HUES64 (cell line): ENCODE measurements at regions not wholly inside any gene's neighbourhood (a gene's known extent, or its start where the extent isn't known, plus 50 kb on each side); places are given as distances from the start of the nearest gene placed in this dataset.

Experiments
- H3K27ac ChIP-seq: 2 replicates; pipeline ENCODE4 v1.7.0; 2013; ENCODE audit warnings: low read depth, low read length, inconsistent platforms
- H3K27me3 ChIP-seq: 2 replicates; pipeline ENCODE4 v1.6.1; 2013; ENCODE audit warnings: mild to moderate bottlenecking, low read length; ENCODE audit not compliant: insufficient read depth
- H3K36me3 ChIP-seq: 2 replicates; pipeline ENCODE4 v1.6.1; 2013; ENCODE audit warnings: mild to moderate bottlenecking, low read length; ENCODE audit not compliant: insufficient read depth
- H3K4me1 ChIP-seq: 2 replicates; pipeline ENCODE4 v1.6.1; 2013; ENCODE audit warnings: mild to moderate bottlenecking, low read length, moderate library complexity; ENCODE audit not compliant: insufficient read depth
- H3K4me3 ChIP-seq: 2 replicates; pipeline ENCODE4 v1.5.1; 2013; ENCODE audit warnings: mild to moderate bottlenecking, low read length, moderate library complexity
- H3K9ac ChIP-seq: 2 replicates; pipeline ENCODE4 v1.6.1; 2013; ENCODE audit warnings: mild to moderate bottlenecking, low read depth, low read length
- H3K9me3 ChIP-seq: 2 replicates; pipeline ENCODE4 v1.6.1; 2013; ENCODE audit warnings: low read depth, low read length; ENCODE audit not compliant: insufficient read depth
- WGBS: fragments of 150-250, 120-280 bp; methylation state at CpG from one replicate; pipeline ENCODE4 v1.1.7; 2013; ENCODE audit warnings: missing lambda C conversion rate; 5-methylcytosine and 5-hydroxymethylcytosine counted together

DNA sequence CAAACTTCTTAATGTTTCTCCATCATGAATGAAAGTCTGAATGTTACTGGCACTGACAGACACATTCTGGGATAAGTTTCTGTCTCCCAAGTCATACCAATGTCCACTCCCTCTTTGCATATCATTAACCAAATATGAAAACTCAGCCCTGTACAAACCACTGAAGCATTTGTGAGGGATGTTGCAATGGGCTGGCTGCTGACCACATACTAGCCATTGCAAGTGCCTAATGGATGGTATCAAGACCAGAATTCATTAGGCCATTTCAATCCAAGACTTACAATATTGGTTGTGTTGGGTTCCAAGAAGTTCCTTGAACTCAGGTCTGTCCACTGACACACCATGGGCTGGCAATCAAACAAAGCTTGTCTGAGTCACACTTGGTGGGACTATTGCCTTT lies 73.8 kb downstream of the CBLN2 start:
- Histone ChIP-seq H3K9ac (no peak overlapping the region), H3K27me3 (peaks cover 2% of the 10 kb centered on the region; the same call in 1 of the 2 replicates), H3K27ac (no peak overlapping the region), H3K9me3 (peaks cover 92% of the 10 kb centered on the region), H3K4me1 (no peaks in the 10 kb centered on the region), H3K4me3 (no peak overlapping the region), H3K36me3 (no peaks in the 10 kb centered on the region)

GRCh38 chr18:72468021-72468710 lies 76.0 kb downstream of the CBLN2 start:
- WGBS = 69% methylated on average over 3 of the region's 4 CpGs
- no peak overlapping the region for H3K27ac ChIP-seq
- H3K27me3 ChIP-seq = peaks cover 2% of the 10 kb centered on the region; the same call in 1 of the 2 replicates
- H3K9me3 ChIP-seq = peaks cover 92% of the 10 kb centered on the region
- H3K9ac ChIP-seq = no peak overlapping the region
- no peaks in the 10 kb centered on the region for H3K4me1 ChIP-seq
- H3K36me3 ChIP-seq = no peaks in the 10 kb centered on the region
- no peak overlapping the region for H3K4me3 ChIP-seq

- Histone ChIP-seq H3K27me3 (peaks cover 7% of the 10 kb centered on the region), H3K4me3 (no peak overlapping the region)
- WGBS = 85% methylated on average over 1 of the region's 1 CpG
Measured at GRCh38 chr18:72460210-72460680, 83.9 kb downstream of the CBLN2 start.

GRCh38 chr18:72458271-72458670 lies 85.9 kb downstream of the CBLN2 start:
- H3K36me3 ChIP-seq = no peaks in the 10 kb centered on the region
- H3K4me1 ChIP-seq = no peaks in the 10 kb centered on the region
- peaks cover 25% of the 10 kb centered on the region for H3K27me3 ChIP-seq
- H3K27ac ChIP-seq = no peak overlapping the region
- H3K9me3 ChIP-seq = peaks cover 89% of the 10 kb centered on the region
- H3K9ac ChIP-seq = no peak overlapping the region
- H3K4me3 ChIP-seq = no peak overlapping the region

More at GRCh38 chr18:72460210-72460680, 83.9 kb downstream of the CBLN2 start:
- Histone ChIP-seq H3K4me1 (no peaks in the 10 kb centered on the region), H3K9me3 (peaks cover 89% of the 10 kb centered on the region), H3K9ac (no peak overlapping the region), H3K27ac (no peak overlapping the region), H3K36me3 (no peaks in the 10 kb centered on the region)

DNA sequence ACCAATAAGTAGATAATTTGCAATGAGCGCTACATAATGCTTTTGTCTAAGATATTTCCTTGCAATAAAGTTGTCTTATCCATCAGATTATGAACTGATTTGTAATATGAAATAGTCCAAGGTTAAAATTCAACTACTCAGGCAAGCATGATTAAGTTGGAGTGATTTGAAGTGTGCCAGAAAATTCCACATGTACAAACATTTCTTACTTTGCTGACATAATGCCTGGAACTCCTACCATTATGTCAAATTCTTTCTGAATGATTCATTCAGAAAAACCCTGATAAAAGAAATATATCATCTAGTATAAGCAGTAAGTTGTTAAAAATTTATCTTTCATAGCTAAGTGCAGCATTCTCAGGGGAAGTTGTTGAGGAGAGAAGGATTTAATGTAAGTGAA lies 87.3 kb downstream of the CBLN2 start:
- Histone ChIP-seq H3K4me1 (no peaks in the 10 kb centered on the region), H3K9me3 (peaks cover 89% of the 10 kb centered on the region), H3K9ac (no peak overlapping the region), H3K36me3 (no peaks in the 10 kb centered on the region), H3K27ac (no peak overlapping the region), H3K27me3 (peaks cover 32% of the 10 kb centered on the region), H3K4me3 (no peak overlapping the region)
- 100% methylated on average over 1 of the region's 1 CpG for WGBS

DNA sequence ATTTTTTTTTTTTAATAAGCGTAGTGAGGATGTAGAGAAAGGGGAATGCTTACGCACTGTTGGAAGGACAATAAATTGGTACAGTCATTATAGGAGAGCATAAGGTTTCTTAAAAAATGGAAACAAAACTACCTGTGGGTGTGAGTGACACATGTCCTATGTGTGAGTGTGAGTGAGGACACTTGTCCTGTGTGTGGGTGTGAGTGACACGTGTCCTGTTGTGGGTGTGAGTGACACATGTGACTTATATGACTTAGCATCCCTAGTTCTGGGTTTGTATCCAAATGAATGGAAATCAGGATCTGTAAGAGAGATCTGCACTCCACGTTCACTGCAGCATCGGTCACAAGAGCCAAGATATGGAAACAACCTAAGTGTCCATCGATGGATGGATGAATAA lies 91.8 kb downstream of the CBLN2 start:
- Histone ChIP-seq H3K36me3 (no peaks in the 10 kb centered on the region), H3K4me1 (no peaks in the 10 kb centered on the region), H3K27me3 (peaks cover 73% of the 10 kb centered on the region), H3K9me3 (peaks cover 88% of the 10 kb centered on the region), H3K4me3 (no peak overlapping the region), H3K9ac (no peak overlapping the region), H3K27ac (no peak overlapping the region)
- 86% methylated on average over 5 of the region's 6 CpGs for WGBS

- Histone ChIP-seq H3K27me3 (peaks cover 99% of the 10 kb centered on the region), H3K9ac (no peak overlapping the region), H3K27ac (no peak overlapping the region), H3K4me1 (no peaks in the 10 kb centered on the region), H3K4me3 (no peak overlapping the region), H3K9me3 (peaks cover 97% of the 10 kb centered on the region), H3K36me3 (no peaks in the 10 kb centered on the region)
- 66% methylated on average over 3 of the region's 4 CpGs for WGBS
Measured at GRCh38 chr18:72444798-72445155, 99.4 kb downstream of the CBLN2 start.

- 68% methylated on average over 7 of the region's 7 CpGs for WGBS
- Histone ChIP-seq H3K27me3 (peaks cover 99% of the 10 kb centered on the region), H3K4me3 (no peak overlapping the region), H3K27ac (no peak overlapping the region), H3K9ac (no peak overlapping the region), H3K9me3 (peaks cover 97% of the 10 kb centered on the region), H3K4me1 (no peaks in the 10 kb centered on the region), H3K36me3 (no peaks in the 10 kb centered on the region)
Measured at GRCh38 chr18:72444111-72444797, 99.9 kb downstream of the CBLN2 start.

GRCh38 chr18:72436401-72436800 lies 107.7 kb downstream of the CBLN2 start:
- H3K4me3 ChIP-seq = no peak overlapping the region
- H3K9me3 ChIP-seq = peaks cover 90% of the 10 kb centered on the region
- no peaks in the 10 kb centered on the region for H3K4me1 ChIP-seq
- no peak overlapping the region for H3K27ac ChIP-seq
- no peak overlapping the region for H3K9ac ChIP-seq
- whole genome bisulfite sequencing = 83% methylated on average over 2 of the region's 3 CpGs
- no peaks in the 10 kb centered on the region for H3K36me3 ChIP-seq
- H3K27me3 ChIP-seq = peaks cover 60% of the 10 kb centered on the region

DNA sequence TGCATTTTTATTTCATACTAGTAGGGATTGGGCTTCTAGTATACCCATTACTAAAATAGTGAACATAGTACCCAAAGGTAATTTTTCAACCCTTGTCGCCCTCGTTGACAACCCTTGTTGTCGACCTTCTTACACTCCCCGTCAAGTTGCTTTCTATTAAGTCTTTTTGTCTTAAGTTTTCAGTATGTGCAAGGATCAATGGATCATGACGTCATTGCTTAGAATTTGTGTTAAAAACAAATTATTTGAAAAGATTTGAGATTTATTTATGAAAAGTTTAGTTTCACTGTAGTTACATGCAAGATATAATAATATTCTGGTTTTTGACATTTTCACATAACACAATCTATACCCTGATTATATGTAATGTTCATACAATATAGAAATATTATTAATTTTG lies 110.4 kb downstream of the CBLN2 start:
- no peak overlapping the region for H3K4me3 ChIP-seq
- no peak overlapping the region for H3K27ac ChIP-seq
- H3K9me3 ChIP-seq = peaks cover 86% of the 10 kb centered on the region
- H3K4me1 ChIP-seq = no peaks in the 10 kb centered on the region
- no peaks in the 10 kb centered on the region for H3K36me3 ChIP-seq
- peaks cover 33% of the 10 kb centered on the region for H3K27me3 ChIP-seq
- no peak overlapping the region for H3K9ac ChIP-seq
- 89% methylated on average over 5 of the region's 5 CpGs for WGBS

DNA sequence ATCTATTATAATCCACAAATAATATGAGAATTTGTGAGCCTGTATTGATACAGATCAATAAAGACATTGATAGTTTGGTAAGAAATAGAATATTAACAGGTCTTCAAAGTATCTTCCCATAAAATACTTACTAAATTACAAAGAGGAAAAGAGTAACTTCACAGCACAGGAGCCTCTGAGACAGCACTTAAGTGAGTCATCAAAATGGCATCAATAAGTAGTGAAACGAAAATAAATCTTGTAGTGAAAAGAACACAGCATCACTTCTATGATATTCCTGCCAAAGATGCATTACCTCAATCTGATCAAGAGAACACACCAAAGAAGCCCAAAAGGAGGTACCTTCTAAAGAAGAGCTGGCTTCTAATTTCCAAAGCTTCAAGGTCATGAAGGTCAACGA lies 116.4 kb downstream of the CBLN2 start:
- Histone ChIP-seq H3K27me3 (peaks cover 2% of the 10 kb centered on the region; the same call in 1 of the 2 replicates), H3K4me3 (no peak overlapping the region; the same call in 1 of the 2 replicates), H3K36me3 (no peaks in the 10 kb centered on the region), H3K27ac (no peak overlapping the region), H3K4me1 (no peaks in the 10 kb centered on the region), H3K9ac (no peak overlapping the region), H3K9me3 (peaks cover 88% of the 10 kb centered on the region)
- WGBS = 58% methylated on average over 2 of the region's 2 CpGs
